GM18861 (cell line): ENCODE measurements at regions not wholly inside any gene's neighbourhood (a gene's known extent, or its start where the extent isn't known, plus 50 kb on each side); places are given as distances from the start of the nearest gene placed in this dataset.
"Not testable (repeated sequence)": the region's sequence is repeated elsewhere in the genome, so short reads cannot be mapped to it uniquely, and the experiment has no call there.

Experiments used
- ATAC-seq: cut with Tn5 transposase; IDR thresholded peaks from one replicate; pipeline ENCODE4 v1.9.1; 2021; ENCODE audit not compliant: unreplicated experiment

GRCh38 chr4:74505355-74505978, 60.5 kb downstream of the AREG start:
- ATAC-seq = not testable (repeated sequence)

DNA sequence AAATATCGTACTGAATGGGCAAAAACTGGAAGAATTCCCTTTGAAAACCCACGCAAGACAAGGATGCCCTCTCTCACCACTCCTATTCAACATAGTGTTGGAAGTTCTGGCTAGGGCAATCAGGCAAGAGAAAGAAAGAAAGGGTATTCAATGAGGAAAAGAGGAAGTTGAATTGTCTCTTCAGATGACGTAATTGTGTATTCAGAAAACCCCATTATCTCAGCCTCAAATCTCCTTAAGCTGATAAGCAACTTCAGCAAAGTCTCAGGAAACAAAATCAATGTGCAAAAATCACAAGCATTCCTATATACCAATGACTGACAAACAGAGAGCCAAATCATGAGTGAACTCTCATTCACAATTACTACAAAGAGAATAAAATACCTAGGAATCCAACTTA, 64.4 kb downstream of the AREG start:
- not testable (repeated sequence) for ATAC-seq

DNA sequence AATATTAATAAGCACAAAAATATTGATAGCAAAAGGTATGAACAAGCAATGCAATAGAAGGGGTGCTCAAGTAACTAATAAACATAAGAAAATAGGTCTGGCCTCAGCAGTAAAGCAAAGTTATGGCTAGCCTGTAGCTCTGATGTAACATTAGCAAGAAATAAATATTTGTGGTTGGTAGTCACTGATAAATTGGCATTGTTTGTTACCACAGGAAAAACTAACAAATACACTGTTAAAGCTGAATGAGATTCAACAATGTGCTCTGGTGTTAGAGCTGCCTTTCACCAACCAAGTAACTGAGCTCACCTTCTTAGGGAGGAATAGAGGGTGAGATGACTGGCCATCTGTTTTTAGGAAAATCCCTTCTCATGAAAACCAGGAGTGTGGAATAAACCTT, 71.4 kb downstream of the AREG start:
- no peak for ATAC-seq

DNA sequence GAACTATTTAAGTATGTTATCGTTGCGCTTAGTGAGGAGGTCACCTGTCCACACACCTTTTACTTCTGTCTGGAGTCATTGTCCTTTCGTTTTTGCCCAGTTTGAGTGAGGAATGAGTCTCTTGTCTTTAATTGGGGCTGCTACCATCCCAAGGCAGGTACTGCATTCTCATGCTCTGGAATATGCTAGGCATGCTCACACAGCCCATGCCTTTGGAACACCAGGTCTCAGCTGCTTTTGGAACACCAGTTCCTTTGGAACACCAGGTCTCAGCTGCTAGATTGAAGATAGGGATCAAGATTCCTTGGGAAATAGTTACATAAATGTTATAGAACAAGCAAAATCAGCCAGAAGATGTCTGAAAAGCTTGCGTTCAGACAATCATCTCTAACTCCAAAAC, 73.1 kb downstream of the AREG start:
- ATAC-seq = no peak

- ATAC-seq = no peak
These were observed 77.5 kb downstream of the AREG start for GRCh38 chr4:74522251-74522991.

- ATAC-seq = no peak
These were observed 78.2 kb downstream of the AREG start for GRCh38 chr4:74523096-74523495.

DNA sequence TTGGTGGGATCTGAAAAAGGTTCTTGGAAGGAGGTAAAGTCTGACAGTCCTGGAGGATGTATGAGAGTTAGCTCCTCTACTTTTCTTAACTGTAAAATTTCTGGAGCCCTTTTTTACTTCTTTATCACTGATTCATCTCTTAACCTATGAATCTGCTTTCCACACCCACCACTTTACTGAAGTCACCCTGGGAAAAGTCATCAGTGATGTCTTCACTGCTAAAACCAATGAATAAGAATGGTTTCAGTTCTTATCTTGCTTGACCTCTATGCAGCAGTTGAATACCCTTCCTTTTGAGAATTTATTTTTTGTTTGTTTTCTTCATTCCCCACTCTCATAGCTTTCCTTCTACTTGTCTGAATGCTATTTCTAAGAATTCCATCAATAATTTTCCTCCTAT, 80.0 kb downstream of the AREG start:
- no peak for ATAC-seq

- no peak for ATAC-seq
These were observed 82.1 kb downstream of the AREG start for GRCh38 chr4:74527049-74527448.

DNA sequence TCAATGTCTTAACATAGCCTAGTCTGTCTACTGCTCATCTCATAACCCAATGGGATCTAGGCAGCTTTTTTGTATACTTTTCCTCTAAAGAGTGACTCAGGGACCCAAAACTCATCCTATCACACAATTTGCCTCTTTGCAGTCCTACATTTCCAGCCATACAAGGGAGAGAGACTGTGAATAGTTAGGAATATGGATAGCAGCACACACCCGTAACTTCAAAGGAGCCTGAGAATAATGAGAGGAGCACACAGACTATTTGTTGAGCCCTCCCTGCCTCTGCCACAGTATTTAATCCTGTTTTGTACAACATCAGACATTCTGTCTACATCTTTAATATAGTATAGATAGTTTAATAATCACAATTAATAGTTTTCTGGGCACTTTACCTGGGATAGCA, 83.2 kb downstream of the AREG start:
- no peak for ATAC-seq

DNA sequence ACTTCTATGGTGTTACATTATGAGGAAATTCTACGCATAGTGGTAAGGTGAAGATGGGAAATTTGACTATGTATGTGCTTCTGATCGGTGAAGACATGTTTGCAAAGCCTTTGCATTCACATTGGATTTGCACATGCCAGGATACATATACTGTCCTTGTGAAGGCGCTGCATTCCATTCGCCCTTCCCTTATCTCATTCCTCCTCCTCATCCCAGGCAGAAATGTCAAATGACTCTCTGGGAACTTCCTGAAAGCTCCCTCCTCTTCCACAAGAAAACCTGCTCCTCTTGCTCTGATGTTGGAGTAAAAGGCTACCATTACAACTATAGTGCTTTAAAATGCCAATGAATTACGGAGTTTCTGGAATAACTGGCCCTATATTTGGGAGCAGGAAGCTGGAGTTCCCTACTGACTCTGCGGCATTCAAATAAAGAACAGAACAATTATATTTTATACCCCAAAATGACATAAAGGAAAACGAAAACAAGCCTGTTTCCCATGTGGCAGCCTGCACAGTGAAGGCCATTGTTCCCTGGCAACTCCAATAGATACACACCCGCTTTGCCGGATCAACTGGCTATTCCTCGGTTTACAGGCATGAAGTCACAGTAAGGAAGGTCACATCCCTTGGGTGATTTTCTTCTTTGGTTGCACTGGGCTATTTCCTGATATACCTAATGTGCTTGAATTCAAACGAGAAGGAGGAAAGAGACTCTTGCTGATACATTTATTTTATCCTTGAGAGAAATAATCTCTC, 84.5 kb downstream of the AREG start:
- no peak for ATAC-seq

DNA sequence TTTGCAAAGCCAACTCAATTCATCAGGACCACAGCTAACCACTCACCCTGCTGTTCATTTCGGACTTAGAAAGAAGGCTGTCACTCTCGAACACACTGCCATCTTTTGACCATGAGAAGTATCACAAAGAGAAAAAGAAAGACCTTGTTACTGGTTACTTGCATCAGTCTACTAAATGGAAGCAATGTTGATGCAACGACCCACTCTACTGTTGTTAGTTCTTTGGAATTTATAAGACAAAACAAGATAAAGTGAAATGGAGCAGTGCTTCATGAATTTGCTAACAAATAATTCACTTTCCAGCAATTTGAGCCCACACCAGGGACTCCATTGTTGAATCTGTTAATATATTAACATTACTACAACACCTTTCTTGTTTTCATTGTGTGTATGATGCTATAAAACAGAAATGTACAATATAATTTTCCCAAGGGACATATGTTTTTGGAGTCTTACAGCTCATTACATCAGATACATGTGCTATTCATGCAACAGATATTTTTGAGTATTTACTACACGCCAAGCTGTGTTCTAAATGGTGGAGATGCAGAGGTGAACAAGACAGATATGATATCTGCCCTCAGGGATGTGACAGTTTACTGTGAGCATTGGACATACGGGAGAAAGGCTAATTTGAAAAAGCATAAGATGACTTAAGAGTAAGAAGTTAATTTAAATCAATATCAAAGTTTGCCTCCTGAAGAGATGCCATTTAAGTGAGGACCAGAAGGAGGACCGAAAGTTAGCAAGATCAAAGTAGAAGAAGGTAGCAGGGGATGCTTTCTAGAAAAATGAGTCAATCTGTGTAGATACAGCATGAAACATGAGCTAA, 87.2 kb downstream of the AREG start:
- peak; percentile 91 for ATAC-seq

- no peak for ATAC-seq
These were observed 89.2 kb downstream of the AREG start for GRCh38 chr4:74534121-74534520.

GRCh38 chr4:74534936-74535335, 90.0 kb downstream of the AREG start:
- no peak for ATAC-seq

DNA sequence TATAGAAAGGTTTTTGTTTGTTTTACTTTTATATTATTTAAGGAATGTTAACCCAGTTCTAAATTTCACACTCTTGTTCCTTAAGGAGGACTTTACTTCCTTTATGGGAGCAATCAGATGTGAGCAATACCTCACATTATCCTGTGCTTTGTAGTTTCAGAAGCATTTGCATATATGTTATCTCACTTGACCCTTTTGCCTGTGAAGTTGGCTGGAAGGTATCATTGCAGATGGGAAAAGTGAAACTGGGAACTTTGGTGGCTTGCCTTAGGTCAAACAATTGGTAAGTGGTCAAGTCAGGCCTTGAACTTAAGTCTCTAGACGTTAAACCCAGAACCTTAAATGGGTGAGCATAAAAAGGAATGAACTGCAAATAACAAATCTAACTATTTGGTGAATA, 90.6 kb downstream of the AREG start:
- ATAC-seq = no peak

DNA sequence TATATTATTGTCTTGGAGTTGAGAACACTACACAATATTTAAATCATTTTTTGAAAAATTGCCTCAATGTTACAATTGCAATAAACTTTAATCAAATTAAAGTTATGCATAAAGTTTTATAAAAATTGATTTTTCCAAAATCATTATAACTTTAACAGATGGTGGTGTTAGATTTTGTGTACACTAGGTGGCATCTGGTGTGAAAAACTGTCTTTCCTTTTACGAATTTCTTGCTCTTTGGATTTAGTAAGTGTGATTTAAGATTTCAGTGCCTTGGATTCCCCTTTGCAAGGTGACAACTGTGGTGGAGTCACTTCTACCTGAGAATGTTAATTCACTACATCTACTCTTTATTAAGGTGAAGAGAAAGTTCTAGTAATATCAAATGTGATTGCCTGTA, 91.6 kb downstream of the AREG start:
- ATAC-seq = no peak

DNA sequence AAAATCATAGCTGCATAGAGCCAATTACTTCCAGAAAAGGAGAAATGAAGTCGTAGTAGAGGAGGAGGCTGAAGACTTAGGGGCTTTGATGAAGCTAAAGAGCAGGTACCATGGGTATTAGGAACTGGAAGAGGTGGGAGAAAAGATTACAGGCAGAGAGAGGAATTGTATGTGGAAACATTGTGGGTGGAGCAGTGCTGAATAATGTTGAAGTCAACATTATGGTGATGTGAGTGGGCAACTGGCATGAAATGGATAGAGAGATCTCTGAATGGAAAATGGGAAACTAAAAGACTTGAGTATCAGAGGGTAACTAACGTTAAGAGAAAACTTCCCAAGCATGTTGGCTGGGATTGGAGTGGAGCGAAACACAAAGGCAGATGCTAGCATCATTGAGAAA, 92.5 kb downstream of the AREG start:
- ATAC-seq = no peak

DNA sequence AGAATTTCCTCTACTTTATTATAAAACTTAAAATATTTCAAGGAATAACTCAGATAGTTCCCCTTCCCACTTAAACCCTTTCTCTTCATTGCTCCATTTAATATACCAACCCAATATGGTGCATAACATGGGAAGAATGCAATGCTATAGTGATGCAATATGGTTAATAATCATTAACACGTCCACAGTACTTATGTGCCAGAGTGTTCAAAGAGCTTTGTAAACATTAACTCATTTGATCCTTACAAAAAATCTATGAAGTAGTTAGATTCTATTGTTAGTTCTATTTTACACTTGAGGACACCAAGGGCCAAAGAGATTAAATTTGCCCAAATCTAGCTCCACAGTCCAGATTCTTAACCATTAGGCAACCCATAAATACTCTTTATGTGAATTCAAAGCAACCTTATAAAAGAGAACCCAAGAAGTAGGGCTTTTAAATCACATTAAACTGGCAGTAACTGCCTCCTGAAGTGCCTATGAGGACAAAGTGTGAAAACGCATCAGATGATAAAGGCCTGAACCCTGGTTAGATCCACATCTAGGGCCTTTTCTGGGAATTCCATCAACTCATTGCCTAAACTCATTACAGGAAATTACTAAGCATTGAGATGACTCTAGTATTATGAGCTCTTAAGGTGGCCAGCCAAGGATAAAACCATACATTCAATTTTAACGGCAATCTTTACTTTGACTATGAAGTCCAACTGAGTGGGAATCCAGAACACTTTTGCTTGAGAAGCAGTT, 94.3 kb downstream of the AREG start:
- peak; percentile 42 for ATAC-seq

GRCh38 chr4:74540193-74540592, 95.3 kb downstream of the AREG start:
- no peak for ATAC-seq

DNA sequence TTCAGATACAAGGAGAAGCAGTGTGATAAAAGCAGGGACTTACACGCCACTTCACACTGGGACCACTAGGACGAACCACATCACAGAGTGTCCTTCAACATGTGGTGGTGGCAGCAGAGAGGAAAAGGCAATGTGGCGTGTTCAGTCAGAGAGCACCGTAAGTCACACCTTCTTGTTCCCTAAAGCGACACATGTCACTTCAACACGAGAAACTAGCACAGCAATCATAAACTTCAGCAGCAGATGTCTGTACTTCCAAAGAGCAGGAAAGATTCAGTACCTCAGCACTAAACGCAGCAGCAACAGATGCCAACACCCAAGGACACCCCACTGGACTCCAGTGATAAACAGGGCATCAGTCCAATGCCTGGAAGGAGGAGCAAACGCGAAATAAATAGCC, 96.7 kb downstream of the AREG start:
- no peak for ATAC-seq

DNA sequence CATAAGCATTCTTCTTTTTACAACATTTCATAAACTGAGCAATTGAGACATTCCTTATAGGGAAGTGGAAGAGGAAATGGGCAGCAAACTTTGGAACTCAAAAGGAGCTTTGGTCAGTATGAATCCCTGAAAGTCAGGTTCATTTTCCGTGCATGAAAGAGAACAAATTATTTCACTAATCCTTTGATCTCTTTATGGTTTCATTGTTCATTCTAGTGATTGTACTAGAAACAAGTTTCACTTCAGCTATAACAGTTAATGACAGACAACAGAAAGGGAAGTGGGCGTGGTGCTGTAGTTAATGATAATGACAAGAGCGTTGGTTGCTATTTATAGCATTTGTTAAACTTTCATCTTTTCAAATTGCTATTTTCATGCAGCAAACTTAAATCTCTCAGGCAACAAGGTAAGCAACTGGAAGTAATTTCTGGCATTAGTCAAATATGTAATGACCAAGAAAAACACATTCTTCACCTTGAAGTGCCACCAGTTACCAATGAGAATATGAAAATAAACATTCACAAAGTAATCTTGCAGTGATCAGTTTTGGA, 98.4 kb downstream of the AREG start:
- peak; percentile 89 for ATAC-seq
